SK-N-SH treated with all-trans-retinoic acid at 6 μM for 48 hours (cell line): ENCODE measurements at regions not wholly inside any gene's neighbourhood (a gene's known extent, or its start where the extent isn't known, plus 50 kb on each side); places are given as distances from the start of the nearest gene placed in this dataset.

Experiments used
- ATAC-seq: fragments of 200-7000 bp; cut with Tn5 transposase; 3 replicates; pipeline ENCODE4 v1.9.1; 2020; ENCODE audit warnings: mild to moderate bottlenecking, moderate library complexity
- ARNTL ChIP-seq: fragments of 450-650 bp; formaldehyde crosslinking; IDR thresholded peaks from 2 replicates; pipeline ENCODE4 v1.5.0; 2020; ENCODE audit warnings: low read depth, mild to moderate bottlenecking, moderate library complexity, borderline replicate concordance
- CREB5 ChIP-seq: fragments of 250-450 bp; sonication (Bioruptor Pico); IDR thresholded peaks from 2 replicates; pipeline ENCODE4 v1.5.1; 2020; ENCODE audit warnings: low read depth, mild to moderate bottlenecking, moderate library complexity
- CSDC2 ChIP-seq: fragments of 250-450 bp; sonication (Bioruptor Pico); IDR thresholded peaks from 2 replicates; pipeline ENCODE4 v1.5.0; 2020; ENCODE audit warnings: mild to moderate bottlenecking, moderate library complexity
- CSRNP3 ChIP-seq: fragments of 250-450 bp; sonication (Bioruptor Pico); IDR thresholded peaks from 2 replicates; pipeline ENCODE4 v1.5.1; 2021; ENCODE audit warnings: mild to moderate bottlenecking, moderate library complexity
- ESRRG ChIP-seq: fragments of 250-450 bp; sonication (Bioruptor Pico); IDR thresholded peaks from 2 replicates; pipeline ENCODE4 v1.6.1; 2021; ENCODE audit warnings: mild to moderate bottlenecking
- ISL1 ChIP-seq: fragments of 250-450 bp; sonication (Bioruptor Pico); IDR thresholded peaks from 2 replicates; pipeline ENCODE4 v2.1.2; 2022; ENCODE audit warnings: mild to moderate bottlenecking, moderate library complexity
- OSR1 ChIP-seq: fragments of 250-450 bp; sonication (Bioruptor Pico); IDR thresholded peaks from 2 replicates; pipeline ENCODE4 v1.8.0; 2022; ENCODE audit warnings: moderate library complexity, mild to moderate bottlenecking, inconsistent platforms
- PATZ1 ChIP-seq: fragments of 250-450 bp; sonication (Bioruptor Pico); IDR thresholded peaks from 2 replicates; pipeline ENCODE4 v1.8.0; 2020; ENCODE audit warnings: mild to moderate bottlenecking, moderate library complexity, borderline replicate concordance
- POU6F1 ChIP-seq: fragments of 250-450 bp; sonication (Bioruptor Pico); IDR thresholded peaks from 2 replicates; pipeline ENCODE4 v1.8.0; 2021; ENCODE audit warnings: low read depth, mild to moderate bottlenecking, moderate library complexity, borderline replicate concordance
- PPARA ChIP-seq: fragments of 250-450 bp; sonication (Bioruptor Pico); IDR thresholded peaks from 2 replicates; pipeline ENCODE4 v1.5.0; 2020; ENCODE audit warnings: mild to moderate bottlenecking, borderline replicate concordance
- RARB ChIP-seq: fragments of 250-450 bp; sonication (Bioruptor Pico); IDR thresholded peaks from 2 replicates; pipeline ENCODE4 v1.8.0; 2021; ENCODE audit warnings: mild to moderate bottlenecking, moderate library complexity
- SNAI2 ChIP-seq: fragments of 250-450 bp; sonication (Bioruptor Pico); IDR thresholded peaks from 2 replicates; pipeline ENCODE4 v1.5.0; 2020; ENCODE audit warnings: mild to moderate bottlenecking, moderate library complexity
- TCF4 ChIP-seq: fragments of 250-450 bp; sonication (Bioruptor Pico); IDR thresholded peaks from 2 replicates; pipeline ENCODE4 v1.8.0; 2021; ENCODE audit warnings: mild to moderate bottlenecking, moderate library complexity, borderline replicate concordance
- TOX ChIP-seq: fragments of 250-450 bp; sonication (Bioruptor Pico); IDR thresholded peaks from 2 replicates; pipeline ENCODE4 v1.8.0; 2021; ENCODE audit warnings: mild to moderate bottlenecking, moderate library complexity, borderline replicate concordance
- TSHZ2 ChIP-seq: fragments of 250-450 bp; sonication (Bioruptor Pico); IDR thresholded peaks from 2 replicates; pipeline ENCODE4 v1.5.0; 2020; ENCODE audit warnings: mild to moderate bottlenecking, moderate library complexity
- ZC3H10 ChIP-seq: fragments of 250-450 bp; sonication (Bioruptor Pico); IDR thresholded peaks from 2 replicates; pipeline ENCODE4 v1.5.1; 2021; ENCODE audit warnings: mild to moderate bottlenecking, moderate library complexity
- ZFP3 ChIP-seq: fragments of 250-450 bp; sonication (Bioruptor Pico); IDR thresholded peaks from 2 replicates; pipeline ENCODE4 v1.5.0; 2020; ENCODE audit warnings: mild to moderate bottlenecking, moderate library complexity
- ZFP30 ChIP-seq: fragments of 450-650 bp; formaldehyde crosslinking; IDR thresholded peaks from 2 replicates; pipeline ENCODE4 v1.5.0; 2022; ENCODE audit warnings: mild to moderate bottlenecking, moderate library complexity
- ZNF70 ChIP-seq: fragments of 450-650 bp; formaldehyde crosslinking; IDR thresholded peaks from 2 replicates; pipeline ENCODE4 v1.5.0; 2020; ENCODE audit warnings: mild to moderate bottlenecking, moderate library complexity
- ZNF8 ChIP-seq: fragments of 450-650 bp; formaldehyde crosslinking; IDR thresholded peaks from 2 replicates; pipeline ENCODE4 v1.5.0; 2020; ENCODE audit warnings: mild to moderate bottlenecking, moderate library complexity

GRCh38 chr12:130063866-130064265 lies 98.4 kb upstream of the FZD10 start (continued):
- no peak for TF ChIP-seq PATZ1 (CRISPR knock-in tag)
- no peak for TF ChIP-seq CSDC2 (CRISPR knock-in tag)
- TF ChIP-seq ZFP30 (CRISPR knock-in tag), result no peak

- no peak for ATAC-seq
These were observed 97.3 kb upstream of the FZD10 start for GRCh38 chr12:130064999-130065398.

GRCh38 chr12:130066742-130067141 lies 95.5 kb upstream of the FZD10 start:
- no peak for TF ChIP-seq OSR1 (CRISPR knock-in tag)
- TF ChIP-seq TOX, result no peak
- no peak for TF ChIP-seq ISL1 (CRISPR knock-in tag)
- TF ChIP-seq ARNTL (CRISPR knock-in tag), result no peak
- TF ChIP-seq ZFP30 (CRISPR knock-in tag), result no peak
- no peak for TF ChIP-seq TSHZ2 (CRISPR knock-in tag)
- TF ChIP-seq TCF4 (CRISPR knock-in tag), result no peak
- TF ChIP-seq ZFP3, result no peak
- no peak for TF ChIP-seq CREB5 (CRISPR knock-in tag)
- TF ChIP-seq ESRRG (CRISPR knock-in tag), result no peak
- TF ChIP-seq CSRNP3 (CRISPR knock-in tag), result no peak
- TF ChIP-seq POU6F1 (CRISPR knock-in tag), result no peak
- no peak for TF ChIP-seq ZC3H10 (CRISPR knock-in tag)
- TF ChIP-seq CSDC2 (CRISPR knock-in tag), result no peak
- TF ChIP-seq PPARA (CRISPR knock-in tag), result no peak
- no peak for TF ChIP-seq ZNF70 (CRISPR knock-in tag)
- ATAC-seq, result no peak

More at GRCh38 chr12:130064999-130065398, 97.3 kb upstream of the FZD10 start:
- TF ChIP-seq ESRRG (CRISPR knock-in tag), result no peak
- no peak for TF ChIP-seq SNAI2 (CRISPR knock-in tag)
- TF ChIP-seq TOX, result no peak
- no peak for TF ChIP-seq CSDC2 (CRISPR knock-in tag)
- no peak for TF ChIP-seq PPARA (CRISPR knock-in tag)
- TF ChIP-seq RARB (CRISPR knock-in tag), result no peak
- no peak for TF ChIP-seq CSRNP3 (CRISPR knock-in tag)
- TF ChIP-seq ZC3H10 (CRISPR knock-in tag), result no peak
- no peak for TF ChIP-seq ZNF8
- no peak for TF ChIP-seq CREB5 (CRISPR knock-in tag)
